SK-N-MC (cell line): ENCODE measurements at regions not wholly inside any gene's neighbourhood (a gene's known extent, or its start where the extent isn't known, plus 50 kb on each side); places are given as distances from the start of the nearest gene placed in this dataset.

Experiments
- DNase-seq: peaks from one replicate; pipeline ENCODE4 v3.0.0-alpha.2; 2011; ENCODE audit warnings: low read depth, low spot score
- H3K27ac ChIP-seq: fragments of 200-600 bp; sonication (generic); 2 replicates; pipeline ENCODE4 v1.5.1; 2016; ENCODE audit warnings: mixed run types
- H3K36me3 ChIP-seq: fragments of 200-600 bp; sonication (generic); 2 replicates; pipeline ENCODE4 v1.6.1; 2017; ENCODE audit warnings: antibody characterized with exemption, low read length, mixed read lengths; ENCODE audit not compliant: insufficient read depth
- H3K4me3 ChIP-seq: fragments of 200-600 bp; sonication (generic); 2 replicates; pipeline ENCODE4 v1.5.1; 2016
- H3K9ac ChIP-seq: fragments of 200-600 bp; sonication (generic); 2 replicates; pipeline ENCODE4 v1.8.0; 2017; ENCODE audit warnings: mixed run types, mixed read lengths; ENCODE audit not compliant: insufficient read length
- H3K9me3 ChIP-seq: fragments of 200-600 bp; sonication (generic); 2 replicates; pipeline ENCODE4 v1.6.1; 2017; ENCODE audit warnings: low read depth, mild to moderate bottlenecking, antibody characterized with exemption, low read length, moderate library complexity, mixed read lengths
- EZH2 ChIP-seq: fragments of 200-600 bp; sonication (generic); IDR thresholded peaks from one replicate; pipeline ENCODE4 v1.6.1; 2017; ENCODE audit warnings: antibody characterized with exemption
- FOXP2 ChIP-seq: optimal IDR thresholded peaks from 2 replicates; pipeline ENCODE3; 2011; ENCODE audit warnings: mild to moderate bottlenecking, moderate library complexity; ENCODE audit not compliant: insufficient read depth; ENCODE audit errors: extremely low read length, control extremely low read depth
- POLR2AphosphoS5 ChIP-seq: IDR thresholded peaks from 2 replicates; pipeline ENCODE4 v1.6.1; 2012; ENCODE audit warnings: mild to moderate bottlenecking, low read depth, low read length, borderline replicate concordance

DNA sequence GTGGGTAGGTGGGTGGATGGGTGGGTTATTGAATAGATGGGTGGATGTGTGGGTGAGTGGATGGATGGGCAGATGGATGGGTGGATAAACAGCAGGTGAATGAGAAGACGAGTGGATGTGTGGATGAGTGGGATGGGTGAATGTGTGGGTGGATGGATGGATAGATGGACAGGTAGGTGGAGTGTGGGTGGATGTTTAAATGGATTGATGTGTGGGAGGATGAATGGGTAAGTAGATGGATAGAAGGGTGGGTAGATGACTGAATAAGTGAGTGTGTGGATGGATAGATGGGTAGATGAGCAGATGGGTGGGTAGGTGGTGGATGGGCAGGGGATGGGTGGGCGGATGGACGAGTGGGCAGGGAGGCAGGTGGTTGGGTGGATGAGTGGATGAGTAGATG lies 397.6 kb upstream of the IRX4 start:
- Histone ChIP-seq H3K27ac (no peak overlapping the region), H3K4me3 (no peak overlapping the region), H3K36me3 (no peaks in the 10 kb centered on the region), H3K9me3 (no peaks in the 10 kb centered on the region), H3K9ac (no peak overlapping the region)
- DNase-seq: no peak
- TF ChIP-seq FOXP2: no peak
- TF ChIP-seq EZH2: no peak
- no peak for TF ChIP-seq POLR2AphosphoS5

DNA sequence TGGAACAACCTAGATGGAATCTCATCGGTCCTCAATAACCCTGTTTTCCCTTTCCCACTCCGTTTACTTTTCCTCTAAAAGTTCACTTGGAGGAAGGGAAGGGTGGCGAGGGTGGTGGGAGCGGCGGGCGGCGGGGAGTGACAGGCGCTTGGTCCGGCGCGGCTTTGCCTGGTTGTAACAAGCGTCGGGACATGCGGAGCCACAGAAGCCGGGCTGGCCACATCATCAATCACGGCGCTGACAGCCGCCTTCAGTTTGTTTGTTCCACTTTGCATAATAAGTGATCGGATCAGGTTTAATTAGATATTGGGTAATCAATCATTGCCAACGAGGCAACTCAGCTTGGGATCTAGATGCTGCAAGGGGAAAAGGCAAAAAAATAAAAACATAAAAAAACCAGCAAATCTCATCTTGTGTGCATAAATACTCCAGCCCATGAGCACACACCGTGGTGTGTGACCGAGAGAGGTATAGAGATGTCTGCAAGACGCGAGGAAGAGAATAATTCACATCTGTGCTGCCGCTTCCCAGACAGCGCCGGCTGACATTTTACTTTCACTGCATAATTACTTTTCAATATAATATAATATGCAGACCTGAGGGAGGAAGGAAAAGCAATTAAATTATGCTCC lies 396.2 kb upstream of the IRX4 start:
- no peaks in the 10 kb centered on the region for H3K9me3 ChIP-seq
- no peaks in the 10 kb centered on the region for H3K36me3 ChIP-seq
- H3K9ac ChIP-seq: no peak overlapping the region
- no peak for TF ChIP-seq FOXP2
- TF ChIP-seq EZH2: no peak
- TF ChIP-seq POLR2AphosphoS5: no peak
- no peak overlapping the region for H3K4me3 ChIP-seq
- H3K27ac ChIP-seq: no peak overlapping the region
- DNase-seq: no peak

DNA sequence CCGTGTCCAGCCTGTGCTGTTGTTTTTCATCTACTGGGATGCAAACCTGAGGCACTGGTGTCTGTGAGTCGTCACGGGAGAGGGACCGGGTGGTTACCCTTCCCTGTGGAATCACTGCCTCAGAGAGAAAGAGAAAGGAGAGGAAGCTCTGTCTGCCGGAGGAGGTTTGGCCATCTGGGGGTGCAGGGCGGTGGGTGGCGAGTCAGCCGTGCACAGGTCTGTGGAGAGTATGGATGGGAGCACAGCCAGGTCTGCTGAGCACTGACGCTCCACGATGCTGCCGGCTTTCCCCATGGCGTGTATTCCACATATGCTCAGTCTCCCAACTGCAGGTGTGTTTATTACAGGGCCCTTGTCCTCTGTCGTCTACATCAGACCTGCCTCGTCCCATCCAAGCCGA lies 395.2 kb upstream of the IRX4 start:
- no peak overlapping the region for H3K27ac ChIP-seq
- TF ChIP-seq FOXP2 (no peak), EZH2 (no peak), POLR2AphosphoS5 (no peak)

DNA sequence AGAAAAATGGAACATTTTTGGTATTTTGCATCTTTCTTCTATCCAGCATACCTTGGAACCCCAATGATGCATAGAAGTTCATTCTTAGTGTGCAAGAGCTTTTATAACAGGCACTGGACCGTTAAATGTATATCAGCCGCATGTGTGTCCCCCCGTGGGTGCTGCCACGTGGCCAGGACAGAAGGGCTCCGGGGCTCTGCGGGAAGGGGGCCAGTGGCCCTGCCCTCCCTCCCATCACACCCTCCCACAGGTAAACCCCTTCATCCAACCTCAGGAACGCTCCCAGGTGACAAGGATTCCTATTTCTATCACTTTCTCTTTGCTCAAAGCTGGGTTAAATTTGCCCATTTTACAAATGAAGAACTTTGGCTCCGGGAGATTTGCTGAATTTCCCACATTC lies 393.4 kb upstream of the IRX4 start:
- Histone ChIP-seq H3K4me3 (no peak overlapping the region), H3K27ac (no peak overlapping the region), H3K9me3 (no peaks in the 10 kb centered on the region), H3K36me3 (no peaks in the 10 kb centered on the region), H3K9ac (no peak overlapping the region)
- no peak for DNase-seq
- TF ChIP-seq FOXP2 (no peak), EZH2 (no peak), POLR2AphosphoS5 (no peak)

More for the DNA sequence above, 395.2 kb upstream of the IRX4 start:
- DNase-seq: no peak
- H3K36me3 ChIP-seq: no peaks in the 10 kb centered on the region
- no peak overlapping the region for H3K4me3 ChIP-seq
- no peaks in the 10 kb centered on the region for H3K9me3 ChIP-seq
- no peak overlapping the region for H3K9ac ChIP-seq

- no peak for DNase-seq
- no peaks in the 10 kb centered on the region for H3K36me3 ChIP-seq
- no peak overlapping the region for H3K9ac ChIP-seq
- H3K27ac ChIP-seq: no peak overlapping the region
- TF ChIP-seq POLR2AphosphoS5 (no peak), FOXP2 (no peak), EZH2 (no peak)
- H3K9me3 ChIP-seq: no peaks in the 10 kb centered on the region
- no peak overlapping the region for H3K4me3 ChIP-seq
Measured at GRCh38 chr5:2272755-2273154, 390.0 kb upstream of the IRX4 start.

- no peak for DNase-seq
- Histone ChIP-seq H3K36me3 (no peaks in the 10 kb centered on the region), H3K4me3 (no peak overlapping the region)
Measured at GRCh38 chr5:2272039-2272438, 389.3 kb upstream of the IRX4 start.

GRCh38 chr5:2271316-2271715 lies 388.6 kb upstream of the IRX4 start:
- no peak for DNase-seq
- Histone ChIP-seq H3K9ac (no peak overlapping the region), H3K4me3 (no peak overlapping the region), H3K36me3 (no peaks in the 10 kb centered on the region), H3K9me3 (no peaks in the 10 kb centered on the region), H3K27ac (no peak overlapping the region)
- TF ChIP-seq FOXP2 (no peak), POLR2AphosphoS5 (no peak), EZH2 (no peak)

More at GRCh38 chr5:2272039-2272438, 389.3 kb upstream of the IRX4 start:
- TF ChIP-seq EZH2: no peak
- TF ChIP-seq POLR2AphosphoS5: no peak
- no peak for TF ChIP-seq FOXP2
- H3K9me3 ChIP-seq: no peaks in the 10 kb centered on the region
- no peak overlapping the region for H3K9ac ChIP-seq
- H3K27ac ChIP-seq: no peak overlapping the region

DNA sequence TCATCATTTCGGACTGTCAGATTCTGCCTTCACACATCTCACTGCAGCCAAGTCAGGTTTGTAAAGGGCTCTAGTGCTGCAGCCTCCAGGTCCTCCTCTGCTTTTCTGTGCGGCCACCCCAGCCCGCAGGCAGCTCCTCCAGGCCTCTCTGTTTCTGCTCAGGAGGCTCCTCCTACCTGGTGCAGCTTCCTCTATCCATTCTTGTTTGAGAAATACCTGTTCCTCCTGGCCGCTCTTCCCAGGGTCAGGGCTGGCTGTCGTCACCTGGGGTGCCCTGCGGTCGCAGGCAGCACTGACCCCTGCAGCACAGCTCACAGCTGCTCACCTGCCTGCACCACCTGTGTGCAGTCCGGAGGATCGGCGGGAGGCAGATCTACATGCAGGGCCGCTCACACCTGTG lies 387.7 kb upstream of the IRX4 start:
- Histone ChIP-seq H3K27ac (no peak overlapping the region), H3K4me3 (no peak overlapping the region), H3K9ac (no peak overlapping the region), H3K36me3 (no peaks in the 10 kb centered on the region), H3K9me3 (no peaks in the 10 kb centered on the region)
- TF ChIP-seq FOXP2 (no peak), EZH2 (no peak), POLR2AphosphoS5 (no peak)
- no peak for DNase-seq

DNA sequence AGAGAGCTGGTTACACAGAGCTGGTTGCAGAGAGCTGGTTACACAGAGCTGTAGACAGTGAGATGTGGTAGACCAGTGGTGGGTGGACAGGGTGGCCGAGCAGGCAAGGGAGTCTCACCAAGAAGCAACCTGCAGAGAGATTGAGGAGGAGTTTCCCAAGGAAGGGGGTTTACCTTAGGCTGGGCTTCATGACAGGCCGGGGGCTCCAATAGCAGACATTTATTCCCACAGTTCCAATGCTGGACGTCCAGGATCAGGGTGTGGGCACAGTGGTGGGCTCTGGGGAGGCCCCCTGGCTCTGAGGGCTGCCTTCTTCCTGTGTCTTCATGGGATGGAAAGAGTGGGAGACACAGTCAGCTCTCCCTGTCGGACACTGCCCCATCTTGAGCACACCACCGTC lies 386.9 kb upstream of the IRX4 start:
- TF ChIP-seq EZH2 (no peak), FOXP2 (no peak), POLR2AphosphoS5 (no peak)
- DNase-seq: no peak
- H3K27ac ChIP-seq: no peak overlapping the region
- no peaks in the 10 kb centered on the region for H3K36me3 ChIP-seq
- no peak overlapping the region for H3K4me3 ChIP-seq
- H3K9ac ChIP-seq: no peak overlapping the region
- H3K9me3 ChIP-seq: no peaks in the 10 kb centered on the region
